Karpas-422 (cell line): ENCODE measurements at regions not wholly inside any gene's neighbourhood (a gene's known extent, or its start where the extent isn't known, plus 50 kb on each side); places are given as distances from the start of the nearest gene placed in this dataset.
A peak's percentile ranks its signal among the peaks of the same experiment; 100 is the strongest.

Experiments
- DNase-seq: peaks from one replicate; pipeline ENCODE4 v3.0.0-alpha.2; 2015
- H2AFZ ChIP-seq: fragments of 200-600 bp; sonication (generic); 2 replicates; pipeline ENCODE4 v1.6.1; 2014; ENCODE audit warnings: antibody characterized with exemption, low read length, mixed read lengths
- H3K27ac ChIP-seq: fragments of 200-600 bp; sonication (generic); 2 replicates; pipeline ENCODE4 v1.5.1; 2014; ENCODE audit warnings: mild to moderate bottlenecking, low read length, moderate library complexity
- H3K27me3 ChIP-seq: fragments of 200-600 bp; sonication (generic); 2 replicates; pipeline ENCODE4 v1.6.1; 2014; ENCODE audit warnings: low read length, mixed read lengths
- H3K36me3 ChIP-seq: fragments of 200-600 bp; sonication (generic); 2 replicates; pipeline ENCODE4 v1.6.1; 2014; ENCODE audit warnings: low read length, mixed read lengths; ENCODE audit not compliant: insufficient read depth
- H3K4me1 ChIP-seq: fragments of 200-600 bp; sonication (generic); 2 replicates; pipeline ENCODE4 v1.6.1; 2014; ENCODE audit warnings: mild to moderate bottlenecking, low read length, mixed read lengths
- H3K4me2 ChIP-seq: fragments of 200-600 bp; sonication (generic); 2 replicates; pipeline ENCODE4 v1.6.1; 2014; ENCODE audit warnings: low read length, low read depth, mild to moderate bottlenecking; ENCODE audit not compliant: poor library complexity, severe bottlenecking
- H3K4me3 ChIP-seq: fragments of 200-600 bp; sonication (generic); 2 replicates; pipeline ENCODE4 v1.5.1; 2014; ENCODE audit warnings: mild to moderate bottlenecking, antibody characterized with exemption, low read length, mixed read lengths
- H3K79me2 ChIP-seq: fragments of 200-600 bp; sonication (generic); 2 replicates; pipeline ENCODE4 v1.6.1; 2014; ENCODE audit warnings: mild to moderate bottlenecking, low read length, mixed read lengths
- H3K9ac ChIP-seq: fragments of 200-600 bp; sonication (generic); 2 replicates; pipeline ENCODE4 v1.6.0; 2014; ENCODE audit warnings: low read length
- H3K9me2 ChIP-seq: fragments of 200-600 bp; sonication (generic), shearing (Covaris generic); replicated peaks from 2 replicates; pipeline ENCODE4 v1.6.0; 2014; ENCODE audit warnings: mild to moderate bottlenecking, low read length, moderate library complexity; ENCODE audit not compliant: insufficient read depth
- H3K9me3 ChIP-seq: fragments of 300-700, 200-600 bp; sonication (generic); 2 replicates; pipeline ENCODE4 v1.6.1; 2014; ENCODE audit warnings: low read length, mixed read lengths
- H4K20me1 ChIP-seq: fragments of 200-600 bp; sonication (generic); 2 replicates; pipeline ENCODE4 v1.6.1; 2014; ENCODE audit warnings: mild to moderate bottlenecking, antibody characterized with exemption, low read length, low read depth; ENCODE audit not compliant: insufficient read depth

- H3K9ac ChIP-seq, result no peak overlapping the region
- no peak overlapping the region for H3K27ac ChIP-seq
- H3K9me3 ChIP-seq, result no peaks in the 10 kb centered on the region
- H3K9me2 ChIP-seq, result no peaks in the 10 kb centered on the region
- H4K20me1 ChIP-seq, result no peaks in the 10 kb centered on the region
- no peaks in the 10 kb centered on the region for H3K79me2 ChIP-seq
- no peak for DNase-seq
- H3K4me1 ChIP-seq, result no peaks in the 10 kb centered on the region
- H2AFZ ChIP-seq, result no peak overlapping the region
- H3K27me3 ChIP-seq, result no peaks in the 10 kb centered on the region
- no peak overlapping the region for H3K4me3 ChIP-seq
- H3K4me2 ChIP-seq, result no peak overlapping the region
- H3K36me3 ChIP-seq, result no peaks in the 10 kb centered on the region
These were observed 86.7 kb upstream of the TMCO5A start for GRCh38 chr15:37847776-37848175.

GRCh38 chr15:37856109-37856508 lies 78.3 kb upstream of the TMCO5A start:
- Histone ChIP-seq H3K9me3 (no peaks in the 10 kb centered on the region), H3K4me3 (no peak overlapping the region), H2AFZ (no peak overlapping the region), H3K4me2 (no peak overlapping the region), H3K9me2 (no peaks in the 10 kb centered on the region), H3K27ac (no peak overlapping the region), H3K4me1 (peaks cover 5% of the 10 kb centered on the region), H3K27me3 (no peaks in the 10 kb centered on the region), H3K36me3 (no peaks in the 10 kb centered on the region), H3K79me2 (no peaks in the 10 kb centered on the region), H3K9ac (no peak overlapping the region), H4K20me1 (no peaks in the 10 kb centered on the region)
- peak; percentile 14 for DNase-seq

- Histone ChIP-seq H3K9ac (no peak overlapping the region), H3K4me1 (peaks cover 5% of the 10 kb centered on the region), H3K79me2 (no peaks in the 10 kb centered on the region), H3K36me3 (no peaks in the 10 kb centered on the region), H4K20me1 (no peaks in the 10 kb centered on the region), H3K4me2 (no peak overlapping the region), H3K9me3 (no peaks in the 10 kb centered on the region), H3K4me3 (no peak overlapping the region), H3K27me3 (no peaks in the 10 kb centered on the region), H2AFZ (no peak overlapping the region), H3K9me2 (no peaks in the 10 kb centered on the region), H3K27ac (no peak overlapping the region)
- no peak for DNase-seq
These were observed 73.5 kb upstream of the TMCO5A start for GRCh38 chr15:37860896-37861295.

- Histone ChIP-seq H3K4me3 (no peak overlapping the region), H3K9ac (no peak overlapping the region), H3K79me2 (no peaks in the 10 kb centered on the region), H3K4me2 (no peak overlapping the region), H3K4me1 (peaks cover 4% of the 10 kb centered on the region; the same call in 1 of the 2 replicates), H3K27ac (no peak overlapping the region), H3K9me2 (no peaks in the 10 kb centered on the region), H2AFZ (no peak overlapping the region), H3K9me3 (no peaks in the 10 kb centered on the region), H3K36me3 (no peaks in the 10 kb centered on the region), H3K27me3 (no peaks in the 10 kb centered on the region), H4K20me1 (no peaks in the 10 kb centered on the region)
- no peak for DNase-seq
These were observed 68.8 kb upstream of the TMCO5A start for GRCh38 chr15:37865687-37866086.

- no peak overlapping the region for H3K27ac ChIP-seq
- H3K4me3 ChIP-seq, result no peak overlapping the region
- no peak for DNase-seq
- H3K36me3 ChIP-seq, result no peaks in the 10 kb centered on the region
- H3K79me2 ChIP-seq, result no peaks in the 10 kb centered on the region
- no peaks in the 10 kb centered on the region; the same call in 1 of the 2 replicates for H3K27me3 ChIP-seq
- no peaks in the 10 kb centered on the region for H3K9me2 ChIP-seq
- H3K4me1 ChIP-seq, result peaks cover 4% of the 10 kb centered on the region; the same call in 1 of the 2 replicates
- H3K9me3 ChIP-seq, result no peaks in the 10 kb centered on the region
- no peak overlapping the region for H3K9ac ChIP-seq
- H3K4me2 ChIP-seq, result no peak overlapping the region
- no peak overlapping the region for H2AFZ ChIP-seq
- no peaks in the 10 kb centered on the region for H4K20me1 ChIP-seq
These were observed 63.7 kb upstream of the TMCO5A start for GRCh38 chr15:37870711-37871110.

- peaks cover 4% of the 10 kb centered on the region; the same call in 1 of the 2 replicates for H3K4me1 ChIP-seq
- no peak overlapping the region for H3K27ac ChIP-seq
- no peak overlapping the region for H3K9ac ChIP-seq
- H3K4me3 ChIP-seq, result no peak overlapping the region
- no peaks in the 10 kb centered on the region for H3K79me2 ChIP-seq
- no peaks in the 10 kb centered on the region for H3K9me3 ChIP-seq
- no peak overlapping the region for H3K4me2 ChIP-seq
- H3K9me2 ChIP-seq, result no peaks in the 10 kb centered on the region
- no peak for DNase-seq
- H3K27me3 ChIP-seq, result no peaks in the 10 kb centered on the region; the same call in 1 of the 2 replicates
- no peaks in the 10 kb centered on the region for H3K36me3 ChIP-seq
- H4K20me1 ChIP-seq, result no peaks in the 10 kb centered on the region
- H2AFZ ChIP-seq, result no peak overlapping the region
These were observed 61.8 kb upstream of the TMCO5A start for GRCh38 chr15:37872661-37873060.

- H3K27me3 ChIP-seq, result no peaks in the 10 kb centered on the region; the same call in 1 of the 2 replicates
- no peaks in the 10 kb centered on the region for H3K36me3 ChIP-seq
- H3K4me3 ChIP-seq, result no peak overlapping the region
- no peak overlapping the region for H3K27ac ChIP-seq
- no peak overlapping the region for H3K4me2 ChIP-seq
- H3K9ac ChIP-seq, result no peak overlapping the region
- no peaks in the 10 kb centered on the region for H3K79me2 ChIP-seq
- no peak overlapping the region for H2AFZ ChIP-seq
- H3K9me3 ChIP-seq, result no peaks in the 10 kb centered on the region
- peaks cover 4% of the 10 kb centered on the region; the same call in 1 of the 2 replicates for H3K4me1 ChIP-seq
- no peak for DNase-seq
- H4K20me1 ChIP-seq, result no peaks in the 10 kb centered on the region
- H3K9me2 ChIP-seq, result no peaks in the 10 kb centered on the region
These were observed 61.1 kb upstream of the TMCO5A start for GRCh38 chr15:37873336-37873735.

- H4K20me1 ChIP-seq, result no peaks in the 10 kb centered on the region
- H3K27ac ChIP-seq, result no peak overlapping the region
- no peaks in the 10 kb centered on the region for H3K4me1 ChIP-seq
- no peaks in the 10 kb centered on the region; the same call in 1 of the 2 replicates for H3K27me3 ChIP-seq
- no peaks in the 10 kb centered on the region for H3K9me2 ChIP-seq
- H3K4me2 ChIP-seq, result no peak overlapping the region
- H3K9ac ChIP-seq, result no peak overlapping the region
- H3K79me2 ChIP-seq, result no peaks in the 10 kb centered on the region
- H2AFZ ChIP-seq, result no peak overlapping the region
- no peaks in the 10 kb centered on the region for H3K36me3 ChIP-seq
- H3K9me3 ChIP-seq, result no peaks in the 10 kb centered on the region
- no peak for DNase-seq
- no peak overlapping the region for H3K4me3 ChIP-seq
These were observed 57.5 kb upstream of the TMCO5A start for GRCh38 chr15:37876900-37877299.
